ENCODE measurements at regions not wholly inside any gene's neighbourhood (a gene's known extent, or its start where the extent isn't known, plus 50 kb on each side); places are given as distances from the start of the nearest gene placed in this dataset.
"Not testable (repeated sequence)": the region's sequence is repeated elsewhere in the genome, so short reads cannot be mapped to it uniquely, and the experiment has no call there.

DNA sequence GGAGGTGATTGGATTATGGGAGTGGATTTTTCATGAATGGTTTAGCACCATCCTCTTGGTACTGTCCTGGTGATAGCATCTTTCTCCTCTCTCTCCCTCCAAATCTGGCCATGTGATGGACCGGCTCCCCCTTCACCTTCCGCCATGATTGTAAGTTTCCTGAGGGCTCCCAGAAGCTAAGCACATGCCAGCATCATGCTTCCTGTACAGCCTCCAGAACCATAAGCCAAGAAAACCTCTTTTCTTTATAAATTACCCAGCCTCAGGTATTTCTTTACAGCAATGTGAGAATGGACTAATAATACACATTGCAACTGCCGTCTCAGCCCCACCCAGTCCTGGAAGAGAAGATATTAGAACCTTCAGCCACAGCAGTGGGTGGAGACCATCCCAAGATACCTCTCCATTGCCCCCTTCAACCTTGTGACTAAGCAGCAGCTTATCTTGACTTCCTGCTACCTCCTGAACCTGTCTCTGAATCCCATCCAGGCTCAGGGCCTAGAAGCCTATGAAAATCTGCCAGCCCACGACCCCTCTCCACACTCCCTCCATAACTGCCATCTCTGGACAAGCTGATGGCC, 81.8 kb upstream of the AGAP1 start:
- peak; percentile 61 for DNase-seq

DNA sequence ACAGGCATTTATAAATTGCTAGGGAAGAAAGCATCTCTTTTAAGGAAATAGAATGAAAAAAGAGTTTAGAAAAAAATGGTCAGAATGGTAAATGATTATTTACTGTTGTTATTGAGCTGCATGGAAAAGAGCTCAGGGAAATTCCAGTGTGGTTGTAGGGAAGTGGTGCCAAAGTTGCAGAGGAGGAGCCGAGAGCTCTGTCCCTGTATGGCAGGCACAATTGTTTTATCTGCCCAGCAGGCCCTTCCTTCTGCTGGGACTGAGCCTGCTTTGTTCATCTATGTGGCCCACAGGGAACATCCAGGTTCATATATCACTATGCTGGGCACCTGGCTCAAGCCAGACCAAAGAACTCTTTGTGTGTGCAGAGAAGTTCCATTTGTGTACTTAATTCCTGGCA, 80.8 kb upstream of the AGAP1 start:
- no peak for DNase-seq

DNA sequence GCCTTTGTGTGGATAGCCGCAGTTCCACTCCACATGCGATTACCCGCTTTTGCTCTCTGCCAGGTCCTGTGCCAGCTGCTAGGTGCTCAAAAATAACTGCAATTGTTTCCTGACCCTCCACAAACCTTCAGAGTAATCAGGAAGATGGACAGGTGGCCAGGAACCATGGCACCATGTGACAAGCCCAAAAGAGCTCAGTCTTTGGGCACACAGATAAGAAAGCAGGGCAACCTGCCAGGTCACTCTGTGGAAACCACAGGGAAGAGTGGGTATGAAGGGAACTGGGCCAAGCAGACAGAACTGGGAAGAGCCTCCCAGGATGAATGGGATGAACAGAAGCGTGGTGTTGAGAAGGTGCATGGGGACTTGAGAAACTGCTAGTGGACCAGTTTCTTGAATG, 79.4 kb upstream of the AGAP1 start:
- DNase-seq = peak; percentile 53

DNA sequence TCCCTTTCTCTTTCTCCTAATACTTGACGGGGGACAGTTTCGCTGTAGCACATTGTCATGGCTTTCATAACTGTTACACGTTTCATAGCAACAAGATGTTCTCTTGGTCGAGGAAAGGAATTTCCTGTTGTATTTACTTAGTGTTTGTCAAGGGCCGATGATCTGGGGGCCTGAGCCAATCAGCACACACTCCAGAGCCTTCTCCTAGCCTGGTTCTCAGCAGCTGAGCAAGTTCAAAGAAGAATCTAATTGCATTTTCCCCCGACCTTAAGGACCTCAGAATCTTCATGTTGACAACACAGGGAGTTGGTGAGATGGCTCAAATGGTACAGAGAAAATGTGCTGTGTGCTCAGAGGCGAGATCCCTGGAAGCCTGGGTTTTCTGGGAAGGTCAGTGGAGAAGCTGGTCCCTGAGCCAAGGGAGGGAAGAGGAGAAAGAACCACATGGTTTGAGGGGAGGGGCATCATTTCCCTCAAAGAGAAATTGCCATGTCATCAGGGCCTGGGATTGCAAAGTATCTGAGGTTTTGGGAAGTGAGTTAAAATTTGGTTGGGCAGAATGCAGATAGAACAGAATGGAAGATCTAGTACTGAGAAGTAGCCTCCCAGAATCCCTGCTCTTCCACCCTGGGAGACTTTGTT, 76.9 kb upstream of the AGAP1 start:
- DNase-seq = no peak

DNA sequence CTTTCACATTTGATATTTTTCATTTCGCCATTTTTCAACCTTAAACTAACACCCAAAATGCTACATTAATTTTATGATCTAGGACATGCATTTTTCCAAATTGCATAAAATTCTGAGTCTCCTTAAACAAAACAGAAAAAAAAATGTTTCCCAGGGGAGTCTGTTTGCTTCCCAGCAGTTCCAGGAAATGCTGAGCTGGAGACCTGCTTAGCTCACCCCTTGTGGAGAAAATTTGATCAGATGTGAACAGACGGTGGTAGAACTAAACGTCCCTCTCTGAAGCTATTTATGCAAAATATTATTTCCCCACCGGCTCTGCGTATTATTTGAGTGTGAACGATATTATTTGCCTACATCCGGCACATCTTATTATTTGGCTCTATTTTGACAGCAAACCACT, 74.9 kb upstream of the AGAP1 start:
- no peak for DNase-seq

DNA sequence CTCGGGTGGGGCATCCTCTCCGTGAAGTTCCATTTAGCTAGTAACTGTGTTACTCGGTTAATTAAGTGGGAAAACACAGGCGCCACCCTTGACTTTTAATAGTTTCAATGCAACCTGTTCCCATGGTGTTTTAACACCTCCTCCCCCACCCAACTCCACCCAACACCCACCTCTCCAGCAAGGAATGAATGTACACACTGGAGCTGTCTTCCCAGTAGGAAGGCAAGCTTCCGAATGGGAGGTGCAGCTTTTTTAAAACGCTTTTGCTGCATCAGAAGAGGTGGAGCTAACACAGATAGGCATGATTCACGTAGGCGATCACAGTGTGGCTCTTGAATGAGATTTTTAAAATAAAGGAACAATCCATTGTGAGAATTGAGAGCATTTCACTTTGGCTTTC, 73.8 kb upstream of the AGAP1 start:
- no peak for DNase-seq

DNA sequence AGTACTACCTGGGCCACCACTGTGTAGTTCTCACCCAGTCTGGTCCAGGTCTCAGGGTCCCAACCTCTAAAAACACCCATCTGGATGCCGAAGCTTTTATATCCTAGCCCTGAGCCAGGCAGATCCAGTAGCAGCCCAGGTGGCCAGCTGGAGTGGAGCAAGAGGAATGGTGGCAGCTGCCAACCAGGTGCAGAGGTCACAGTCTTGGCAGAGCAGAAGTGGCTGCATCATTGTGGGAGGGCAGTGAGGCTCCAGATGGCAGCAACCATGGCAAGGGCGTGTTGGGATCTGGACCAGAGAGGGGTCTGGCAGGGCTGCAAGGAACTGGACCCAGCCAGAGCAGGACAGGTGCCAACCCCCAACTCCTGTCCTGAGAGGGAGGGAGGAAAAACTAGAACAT, 72.2 kb upstream of the AGAP1 start:
- no peak for DNase-seq

DNA sequence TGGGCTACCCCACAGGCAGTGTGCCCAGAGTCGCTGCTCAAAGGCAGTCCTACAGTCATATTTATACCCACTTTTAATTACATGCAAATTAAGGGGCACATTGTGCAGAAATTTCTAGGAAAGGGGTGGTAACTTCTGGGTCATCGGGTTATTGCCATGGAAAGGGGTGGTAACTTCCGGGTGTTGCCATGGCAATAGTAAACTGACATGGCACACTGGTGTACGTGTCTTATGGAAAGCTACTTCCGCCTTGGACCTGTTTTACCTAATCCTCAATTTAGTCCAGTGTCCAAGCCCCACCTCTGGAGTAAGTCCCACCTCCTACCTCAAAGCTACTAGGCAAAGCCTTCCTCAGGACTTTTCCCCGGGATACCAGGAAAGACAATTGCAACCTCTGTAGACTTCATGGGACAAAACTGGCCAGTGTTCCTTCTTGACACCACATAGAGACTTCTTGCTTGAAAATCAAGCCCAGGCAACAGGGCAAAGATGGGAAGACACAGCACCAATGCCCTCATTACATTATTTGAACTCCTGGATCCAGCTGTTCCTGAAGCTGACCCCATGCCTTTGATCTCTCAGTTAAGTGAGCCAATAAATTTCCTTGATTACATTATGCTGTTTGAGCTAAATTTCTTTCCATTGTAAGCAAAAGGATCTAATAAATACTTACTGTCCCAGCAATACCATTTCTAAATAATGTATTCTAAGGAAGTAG, 63.3 kb upstream of the AGAP1 start:
- DNase-seq = no peak

DNA sequence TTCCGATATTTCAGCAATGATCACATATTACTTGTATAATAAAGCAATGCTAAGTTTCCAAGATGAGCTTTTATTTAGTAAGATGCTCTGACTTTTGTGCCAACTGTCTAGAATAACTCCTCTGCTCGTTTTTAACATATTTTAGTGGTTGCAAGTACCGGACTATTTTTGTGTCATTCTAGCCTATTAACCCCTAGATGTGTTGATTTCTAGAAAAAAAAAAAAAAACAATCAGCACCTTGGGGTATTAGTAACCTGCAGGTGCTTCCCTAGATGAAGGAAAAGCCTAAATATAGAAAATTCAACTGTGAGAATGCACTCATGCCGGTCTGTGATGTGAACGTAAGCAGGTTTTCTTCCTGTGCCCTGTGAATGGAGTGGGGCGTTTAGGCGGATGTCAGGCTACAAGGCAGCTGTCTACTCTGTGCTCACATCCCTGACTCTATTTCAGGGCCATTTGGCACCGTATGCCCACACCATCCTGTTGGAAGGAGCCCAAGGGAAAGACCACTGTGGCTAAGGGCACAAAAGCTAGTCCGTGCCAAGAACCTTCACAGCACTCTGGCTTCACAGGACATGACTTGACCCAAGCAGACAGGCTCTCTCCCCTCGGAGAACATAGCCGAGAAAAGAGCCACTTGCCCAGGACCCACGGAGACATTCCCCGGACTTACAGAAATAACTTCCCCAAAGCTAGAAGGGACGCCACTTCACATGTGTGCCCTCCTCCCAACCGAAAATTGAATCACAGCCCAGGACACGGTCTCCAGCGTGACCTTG, 60.9 kb upstream of the AGAP1 start:
- no peak for DNase-seq

DNA sequence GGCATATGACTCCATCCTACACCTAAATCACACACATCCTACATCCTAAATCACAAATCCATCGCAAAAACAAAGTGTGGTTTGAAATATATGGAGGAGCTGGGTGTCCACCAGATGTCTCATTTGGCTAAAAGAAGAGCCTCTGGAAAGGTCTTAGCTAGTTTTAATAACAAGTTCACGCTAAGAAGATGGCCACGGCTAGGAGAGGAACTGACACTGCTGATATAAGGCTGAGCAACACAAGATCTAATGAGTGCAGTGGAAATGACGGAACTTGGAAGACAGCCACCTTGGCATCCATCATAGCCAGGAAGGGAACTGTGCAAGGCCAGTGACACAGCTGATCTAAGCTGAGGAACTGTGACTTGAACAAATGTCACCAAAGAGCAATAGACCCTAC, 60.0 kb upstream of the AGAP1 start:
- DNase-seq = peak; percentile 36

DNA sequence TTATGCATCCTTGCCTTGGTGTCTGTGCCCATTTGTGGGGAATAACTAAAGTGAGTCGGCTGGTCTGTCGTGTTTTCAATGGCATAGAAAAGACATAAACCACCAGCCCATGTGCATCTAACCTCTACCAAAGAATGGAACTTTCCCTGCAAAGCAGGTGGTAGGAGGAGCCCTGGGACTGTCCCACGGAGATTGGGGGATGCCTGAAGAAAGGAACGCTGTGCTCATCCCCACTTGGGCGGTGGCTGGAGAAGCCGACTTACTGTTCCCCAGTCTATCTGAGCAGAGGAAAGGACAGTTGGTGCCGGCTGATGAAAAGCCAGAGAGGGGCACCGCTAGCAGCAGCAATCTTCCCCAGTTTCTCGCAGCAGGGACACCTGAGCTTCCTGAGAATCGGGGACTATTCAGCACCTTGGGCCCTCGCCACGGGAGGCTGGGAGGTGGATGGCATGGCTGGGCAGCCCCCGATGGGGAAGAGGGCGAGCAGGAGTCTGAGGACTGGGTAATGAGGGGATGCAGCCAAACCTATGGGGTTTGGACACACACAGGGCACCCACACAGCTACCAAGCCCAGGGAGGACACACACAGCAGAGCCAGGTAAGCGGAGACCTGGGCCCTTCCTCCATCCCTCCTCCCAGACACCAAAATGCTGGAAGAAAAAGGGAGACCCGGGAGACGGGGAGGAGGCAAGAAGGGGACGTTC, 53.7 kb upstream of the AGAP1 start:
- no peak for DNase-seq

DNA sequence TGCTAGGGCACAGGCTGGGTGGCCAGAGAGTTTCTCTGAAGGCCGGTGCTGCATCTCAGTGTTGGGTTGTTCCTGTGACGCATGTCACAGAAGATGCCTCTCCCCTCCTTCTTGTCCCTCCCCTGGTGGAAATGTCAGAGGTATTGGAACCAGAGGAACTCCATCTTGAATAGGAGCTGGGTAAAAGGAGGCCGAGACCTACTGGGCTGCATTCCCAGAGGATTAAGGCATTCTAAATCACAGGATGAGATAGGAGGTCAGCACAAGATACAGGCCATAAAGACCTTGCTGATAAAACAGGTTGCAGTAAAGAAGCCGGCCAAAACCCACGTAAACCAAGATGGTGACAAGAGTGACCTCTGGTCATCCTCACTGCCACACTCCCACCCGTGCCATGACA, 50.3 kb upstream of the AGAP1 start:
- not testable (repeated sequence) for DNase-seq
